A673 (cell line): ENCODE measurements at regions not wholly inside any gene's neighbourhood (a gene's known extent, or its start where the extent isn't known, plus 50 kb on each side); places are given as distances from the start of the nearest gene placed in this dataset.

Experiments
- BruUV-seq: library from RNA; stranded (reverse); fragments of 400-500 nt; replicated peaks from 2 replicates; lab custom pipeline; 2021; lab: Mats Ljungman, UMichigan
- CTCF ChIA-PET: fragments of 300-600 bp; sonication (Branson Sonifier 250); formaldehyde crosslinking; loops from one replicate; lab custom pipeline; 2022; ENCODE audit warnings: antibody characterized with exemption; lab: Charles Lee
- POLR2A ChIA-PET: fragments of 300-600 bp; sonication (Branson Sonifier 250); formaldehyde crosslinking; loops from one replicate; lab custom pipeline; 2022; ENCODE audit warnings: antibody characterized with exemption; ENCODE audit not compliant: low non-redundant PET; lab: Charles Lee
- DNase-seq: peaks from one replicate; pipeline ENCODE4 v3.0.0-alpha.2; 2015; ENCODE audit warnings: low spot score
- H3K27ac ChIP-seq: fragments of 200-600 bp; sonication (generic); 2 replicates; pipeline ENCODE4 v1.5.1; 2016; ENCODE audit warnings: mixed run types, low read depth, mild to moderate bottlenecking, mixed read lengths, antibody characterized with exemption, low read length; ENCODE audit not compliant: poor library complexity, severe bottlenecking
- H3K27me3 ChIP-seq: fragments of 200-600 bp; sonication (generic); replicated peaks from 2 replicates; pipeline ENCODE4 v1.6.1; 2017; ENCODE audit warnings: mixed run types, low read depth, mild to moderate bottlenecking, mixed read lengths, antibody characterized with exemption, low read length; ENCODE audit not compliant: insufficient read depth, poor library complexity
- H3K36me3 ChIP-seq: fragments of 200-600 bp; sonication (generic); 2 replicates; pipeline ENCODE4 v1.6.1; 2016; ENCODE audit warnings: mixed run types, mild to moderate bottlenecking, mixed read lengths, antibody characterized with exemption, low read length; ENCODE audit not compliant: insufficient read depth, poor library complexity, severe bottlenecking
- H3K4me1 ChIP-seq: fragments of 200-600 bp; sonication (generic); 2 replicates; pipeline ENCODE4 v1.6.1; 2017; ENCODE audit warnings: mixed run types, mild to moderate bottlenecking, mixed read lengths, antibody characterized with exemption, low read length; ENCODE audit not compliant: insufficient read depth, poor library complexity, severe bottlenecking
- H3K4me3 ChIP-seq: fragments of 200-600 bp; sonication (generic); 2 replicates; pipeline ENCODE4 v1.5.1; 2016; ENCODE audit warnings: low read depth, mixed run types, mild to moderate bottlenecking, mixed read lengths, low read length; ENCODE audit not compliant: poor library complexity, severe bottlenecking
- H3K9me3 ChIP-seq: fragments of 200-600 bp; sonication (generic); 2 replicates; pipeline ENCODE4 v1.6.1; 2016; ENCODE audit warnings: mixed run types, low read depth, mild to moderate bottlenecking, mixed read lengths, antibody characterized with exemption, low read length; ENCODE audit not compliant: poor library complexity, severe bottlenecking
- CTCF ChIP-seq: fragments of 300-800, 200-600 bp; sonication (generic); conservative IDR thresholded peaks from 2 replicates; pipeline ENCODE4 v1.5.1; 2017; ENCODE audit warnings: low read depth, mild to moderate bottlenecking, antibody characterized with exemption, low read length, moderate library complexity, mixed read lengths
- EZH2 ChIP-seq: fragments of 200-600 bp; sonication (generic); IDR thresholded peaks from 2 replicates; pipeline ENCODE4 v1.6.1; 2017; ENCODE audit warnings: borderline replicate concordance, low read depth, mild to moderate bottlenecking, mixed read lengths, antibody characterized with exemption, low read length; ENCODE audit not compliant: poor library complexity, severe bottlenecking
- intact Hi-C: fragments of 100-400 bp; cut with micrococcal nuclease; formaldehyde crosslinking; loops from one replicate; pipeline ENCODE4 v1.10.0; 2022; ENCODE audit not compliant: unreplicated experiment

- Histone ChIP-seq H3K36me3 (no peaks in the 10 kb centered on the region), H3K9me3 (peaks cover 7% of the 10 kb centered on the region), H3K4me3 (no peak overlapping the region), H3K4me1 (no peaks in the 10 kb centered on the region), H3K27me3 (no peaks in the 10 kb centered on the region), H3K27ac (no peak overlapping the region)
- no peak for DNase-seq
- CTCF ChIA-PET: no interaction called here
- TF ChIP-seq CTCF (no peak), EZH2 (no peak)
- intact Hi-C loops: no loop called here
- POLR2A ChIA-PET: no interaction called here
- BruUV-seq: no TSS peak
Observed at GRCh38 chr16:60463986-60464385, 1572.3 kb downstream of the CDH8 start.

- Histone ChIP-seq H3K27me3 (no peaks in the 10 kb centered on the region), H3K9me3 (peaks cover 7% of the 10 kb centered on the region), H3K4me1 (no peaks in the 10 kb centered on the region), H3K4me3 (no peak overlapping the region), H3K36me3 (no peaks in the 10 kb centered on the region), H3K27ac (no peak overlapping the region)
- intact Hi-C loops: no loop called here
- ChIA-PET CTCF (no interaction called here), POLR2A (no interaction called here)
- no peak for DNase-seq
- TF ChIP-seq CTCF (no peak), EZH2 (no peak)
- no TSS peak for BruUV-seq
Observed at GRCh38 chr16:60459463-60459862, 1576.8 kb downstream of the CDH8 start.

- Histone ChIP-seq H3K9me3 (peaks cover 7% of the 10 kb centered on the region), H3K36me3 (no peaks in the 10 kb centered on the region), H3K27ac (no peak overlapping the region), H3K4me1 (no peaks in the 10 kb centered on the region), H3K27me3 (no peaks in the 10 kb centered on the region), H3K4me3 (no peak overlapping the region)
- CTCF ChIA-PET: no interaction called here
- intact Hi-C loops: no loop called here
- DNase-seq: no peak
- POLR2A ChIA-PET: no interaction called here
- BruUV-seq: no TSS peak
- TF ChIP-seq EZH2: no peak
Observed at GRCh38 chr16:60458255-60458654, 1578.0 kb downstream of the CDH8 start.

GRCh38 chr16:60452646-60453045 is 1583.6 kb downstream of the CDH8 start:
- no TSS peak for BruUV-seq
- no peak for DNase-seq
- no peak overlapping the region for H3K27ac ChIP-seq
- no peak overlapping the region for H3K4me3 ChIP-seq
- POLR2A ChIA-PET: no interaction called here
- H3K9me3 ChIP-seq: no peaks in the 10 kb centered on the region
- H3K36me3 ChIP-seq: no peaks in the 10 kb centered on the region
- intact Hi-C loops: no loop called here
- H3K27me3 ChIP-seq: no peaks in the 10 kb centered on the region
- TF ChIP-seq CTCF (no peak), EZH2 (no peak)
- no peaks in the 10 kb centered on the region for H3K4me1 ChIP-seq
- CTCF ChIA-PET: no interaction called here
